ENCODE measurements at regions not wholly inside any gene's neighbourhood (a gene's known extent, or its start where the extent isn't known, plus 50 kb on each side); places are given as distances from the start of the nearest gene placed in this dataset.

DNA sequence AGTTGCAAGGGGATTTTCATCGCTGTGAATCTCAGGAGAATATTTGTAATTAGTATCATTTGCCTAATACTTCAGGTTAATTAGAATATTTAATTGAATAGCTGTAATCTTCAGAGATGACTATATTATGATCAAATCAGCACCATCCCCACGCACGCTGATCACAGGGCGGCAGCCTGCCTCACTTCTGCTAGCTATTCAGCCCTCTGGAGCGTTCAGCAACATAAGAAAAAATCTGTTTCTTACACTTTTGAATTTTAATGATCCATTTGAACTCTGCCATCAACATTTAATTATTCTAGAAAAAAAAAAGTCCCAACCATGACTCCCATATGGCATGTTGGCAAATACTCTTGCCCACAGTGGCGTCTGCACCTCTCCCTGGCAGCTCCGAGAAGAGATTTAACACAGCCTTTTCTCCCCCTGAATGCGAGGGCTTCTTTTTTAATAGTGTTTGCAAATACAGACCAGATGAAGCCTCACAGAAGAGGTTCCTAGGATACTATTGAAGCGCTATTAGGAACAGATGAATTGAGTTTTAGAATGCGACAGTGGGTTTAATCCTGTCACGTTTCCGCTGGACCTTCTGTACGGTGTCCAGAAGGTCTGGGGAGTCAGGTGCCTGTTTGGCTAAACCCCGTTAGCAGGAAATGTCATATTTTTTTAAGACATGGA is 731.9 kb upstream of the SALL3 start:
- Histone ChIP-seq H3K4me2 (ENCODE audit: low read depth, low read length) (no peak overlapping the region), H3K9me3 (ENCODE audit: low read length) (no peaks in the 10 kb centered on the region), H3K27ac (ENCODE audit: extremely low read length, insufficient read depth, low read length) (no peak overlapping the region), H3K4me1 (ENCODE audit: insufficient read depth, low read length) (no peaks in the 10 kb centered on the region), H2AFZ (ENCODE audit: low read length) (no peak overlapping the region), H3K36me3 (replicated peaks in 1 of 2; ENCODE audit: control insufficient read depth in 1 of 2, insufficient read depth in 2 of 2, low read length in 2 of 2) (no peaks in the 10 kb centered on the region), H3K27me3 (ENCODE audit: control insufficient read depth in 1 of 2, insufficient read depth in 2 of 2, low read length in 2 of 2) (peaks cover 0 to 14% of the 10 kb centered on the region in 2 experiments; a peak in 3 of 5 replicates), H3K79me2 (ENCODE audit: insufficient read depth, low read length) (no peaks in the 10 kb centered on the region), H3K9ac (ENCODE audit: insufficient read depth, low read depth, low read length) (no peak overlapping the region), H3K4me3 (replicated peaks in 1 of 3; ENCODE audit: insufficient read depth in 1 of 3, low read depth in 2 of 3, low read length in 3 of 3) (no peak overlapping the region), H4K20me1 (ENCODE audit: insufficient read depth, low read length) (no peaks in the 10 kb centered on the region)
- no peak for TF ChIP-seq HNRNPUL1 (IDR thresholded peaks at IDR 0.05; ENCODE audit: low read depth, low read length)
- TF ChIP-seq, protein P1, sequence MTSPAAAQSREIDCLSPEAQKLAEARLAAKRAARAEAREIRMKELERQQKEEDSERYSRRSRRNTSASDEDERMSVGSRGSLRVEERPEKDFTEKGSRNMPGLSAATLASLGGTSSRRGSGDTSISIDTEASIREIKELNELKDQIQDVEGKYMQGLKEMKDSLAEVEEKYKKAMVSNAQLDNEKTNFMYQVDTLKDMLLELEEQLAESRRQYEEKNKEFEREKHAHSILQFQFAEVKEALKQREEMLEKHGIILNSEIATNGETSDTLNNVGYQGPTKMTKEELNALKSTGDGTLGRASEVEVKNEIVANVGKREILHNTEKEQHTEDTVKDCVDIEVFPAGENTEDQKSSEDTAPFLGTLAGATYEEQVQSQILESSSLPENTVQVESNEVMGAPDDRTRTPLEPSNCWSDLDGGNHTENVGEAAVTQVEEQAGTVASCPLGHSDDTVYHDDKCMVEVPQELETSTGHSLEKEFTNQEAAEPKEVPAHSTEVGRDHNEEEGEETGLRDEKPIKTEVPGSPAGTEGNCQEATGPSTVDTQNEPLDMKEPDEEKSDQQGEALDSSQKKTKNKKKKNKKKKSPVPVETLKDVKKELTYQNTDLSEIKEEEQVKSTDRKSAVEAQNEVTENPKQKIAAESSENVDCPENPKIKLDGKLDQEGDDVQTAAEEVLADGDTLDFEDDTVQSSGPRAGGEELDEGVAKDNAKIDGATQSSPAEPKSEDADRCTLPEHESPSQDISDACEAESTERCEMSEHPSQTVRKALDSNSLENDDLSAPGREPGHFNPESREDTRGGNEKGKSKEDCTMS (CRISPR knock-in tag; conservative IDR thresholded peaks at IDR 0.05), result no peak
- no peak for TF ChIP-seq ZNF543 (CRISPR knock-in tag; IDR thresholded peaks at IDR 0.05)
- TF ChIP-seq REL (CRISPR knock-in tag; conservative IDR thresholded peaks at IDR 0.05), result no peak
- TF ChIP-seq HNRNPK (IDR thresholded peaks at IDR 0.05; ENCODE audit: low read depth, low read length, poor library complexity, severe bottlenecking), result no peak
- TF ChIP-seq, protein P2, sequence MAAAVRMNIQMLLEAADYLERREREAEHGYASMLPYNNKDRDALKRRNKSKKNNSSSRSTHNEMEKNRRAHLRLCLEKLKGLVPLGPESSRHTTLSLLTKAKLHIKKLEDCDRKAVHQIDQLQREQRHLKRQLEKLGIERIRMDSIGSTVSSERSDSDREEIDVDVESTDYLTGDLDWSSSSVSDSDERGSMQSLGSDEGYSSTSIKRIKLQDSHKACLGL (CRISPR knock-in tag; IDR thresholded peaks at IDR 0.05), result no peak
- no peak for TF ChIP-seq GPBP1L1 (CRISPR knock-in tag; IDR thresholded peaks at IDR 0.05)
- no peak for TF ChIP-seq MTA3 (CRISPR knock-in tag; IDR thresholded peaks at IDR 0.05)
- no peak for TF ChIP-seq SALL1 (CRISPR knock-in tag; IDR thresholded peaks at IDR 0.05)
- no peak for TF ChIP-seq ZFP62 (CRISPR knock-in tag; IDR thresholded peaks at IDR 0.05)
- TF ChIP-seq BRCA1 (CRISPR knock-in tag; IDR thresholded peaks at IDR 0.05), result no peak
- no peak for TF ChIP-seq ZMAT3 (CRISPR knock-in tag; conservative IDR thresholded peaks at IDR 0.05)
- TF ChIP-seq ZNF790 (CRISPR knock-in tag; IDR thresholded peaks at IDR 0.05; ENCODE audit: borderline replicate concordance), result no peak
- TF ChIP-seq, protein P3, sequence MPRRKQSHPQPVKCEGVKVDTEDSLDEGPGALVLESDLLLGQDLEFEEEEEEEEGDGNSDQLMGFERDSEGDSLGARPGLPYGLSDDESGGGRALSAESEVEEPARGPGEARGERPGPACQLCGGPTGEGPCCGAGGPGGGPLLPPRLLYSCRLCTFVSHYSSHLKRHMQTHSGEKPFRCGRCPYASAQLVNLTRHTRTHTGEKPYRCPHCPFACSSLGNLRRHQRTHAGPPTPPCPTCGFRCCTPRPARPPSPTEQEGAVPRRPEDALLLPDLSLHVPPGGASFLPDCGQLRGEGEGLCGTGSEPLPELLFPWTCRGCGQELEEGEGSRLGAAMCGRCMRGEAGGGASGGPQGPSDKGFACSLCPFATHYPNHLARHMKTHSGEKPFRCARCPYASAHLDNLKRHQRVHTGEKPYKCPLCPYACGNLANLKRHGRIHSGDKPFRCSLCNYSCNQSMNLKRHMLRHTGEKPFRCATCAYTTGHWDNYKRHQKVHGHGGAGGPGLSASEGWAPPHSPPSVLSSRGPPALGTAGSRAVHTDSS (CRISPR knock-in tag; conservative IDR thresholded peaks at IDR 0.05), result no peak
- TF ChIP-seq PRMT3 (CRISPR knock-in tag; IDR thresholded peaks at IDR 0.05; ENCODE audit: borderline replicate concordance, low read depth), result no peak
- TF ChIP-seq ZNF3 (CRISPR knock-in tag; IDR thresholded peaks at IDR 0.05), result no peak
- no TSS peak for BruUV-seq (replicated peaks)
- ChIA-PET CTCF (ENCODE audit: low intra/inter-chr PET ratio, low total read pairs) (no interaction called here), POLR2A (no interaction called here)
- in situ Hi-C loops (cut with HindIII; ENCODE audit: extremely low pct_ligation_motif_present, low pct_unique_long_range_greater_than_20kb), result no loop called here
- FAIRE-seq (no peak), DNase-seq (ENCODE audit: low spot score) (no peak), ATAC-seq (no peak)
- WGBS (ENCODE audit: low lambda C conversion rate), result 33% methylated on average over 14 of the region's 14 CpGs
- intact Hi-C loops (cut with micrococcal nuclease; ENCODE audit: unreplicated experiment), result no loop called here

Measured in HepG2 (cell line).